DND-41 (cell line): ENCODE measurements at regions not wholly inside any gene's neighbourhood (a gene's known extent, or its start where the extent isn't known, plus 50 kb on each side); places are given as distances from the start of the nearest gene placed in this dataset.

Experiments
- ATAC-seq: fragments of 200-7000 bp; cut with Tn5 transposase; 3 replicates; pipeline ENCODE4 v1.9.1; 2021; ENCODE audit warnings: low read depth; ENCODE audit not compliant: insufficient read depth
- DNase-seq: peaks from one replicate; pipeline ENCODE4 v3.0.0-alpha.2; 2020
- H2AFZ ChIP-seq: 2 replicates; pipeline ENCODE4 v1.6.0; 2012; ENCODE audit warnings: low read depth, low read length
- H3K27ac ChIP-seq: 2 replicates; pipeline ENCODE4 v1.5.1; 2012; ENCODE audit warnings: low read length, inconsistent platforms
- H3K27me3 ChIP-seq: fragments of 200-600 bp; sonication (generic); 2 replicates; pipeline ENCODE4 v1.6.0; 2012; ENCODE audit warnings: low read length, mild to moderate bottlenecking, inconsistent platforms; ENCODE audit not compliant: insufficient read depth, poor library complexity
- H3K36me3 ChIP-seq: 2 replicates; pipeline ENCODE4 v1.5.1; 2012; ENCODE audit warnings: low read length, inconsistent platforms; ENCODE audit not compliant: insufficient read depth
- H3K4me1 ChIP-seq: 2 replicates; pipeline ENCODE4 v1.5.1; 2012; ENCODE audit warnings: mild to moderate bottlenecking, low read length; ENCODE audit not compliant: insufficient read depth
- H3K4me2 ChIP-seq: 2 replicates; pipeline ENCODE4 v1.6.0; 2012; ENCODE audit warnings: mild to moderate bottlenecking, moderate library complexity, low read length, inconsistent platforms; ENCODE audit not compliant: insufficient read depth
- H3K4me3 ChIP-seq, 2 experiments: fragments of 200-600 bp in 1 of 2; shearing (Covaris generic) in 1 of 2; 2 replicates each; pipeline ENCODE4 v1.5.1; 2012 to 2016; ENCODE audit warnings: inconsistent platforms in 2 of 2, low read length in 2 of 2, mild to moderate bottlenecking in 2 of 2, low read depth in 1 of 2, moderate library complexity in 1 of 2
- H3K79me2 ChIP-seq: 2 replicates; pipeline ENCODE4 v1.6.0; 2012; ENCODE audit warnings: low read length, inconsistent platforms; ENCODE audit not compliant: insufficient read depth
- H3K9ac ChIP-seq: 2 replicates; pipeline ENCODE4 v1.6.0; 2012; ENCODE audit warnings: low read depth, mild to moderate bottlenecking, inconsistent platforms, low read length, moderate library complexity
- H3K9me3 ChIP-seq: 2 replicates; pipeline ENCODE4 v1.5.1; 2012; ENCODE audit warnings: low read length, moderate library complexity, mild to moderate bottlenecking, inconsistent platforms; ENCODE audit not compliant: insufficient read depth, severe bottlenecking
- H4K20me1 ChIP-seq: 2 replicates; pipeline ENCODE4 v1.6.0; 2012; ENCODE audit warnings: low read length; ENCODE audit not compliant: insufficient read depth
- EZH2 ChIP-seq: IDR thresholded peaks from 3 replicates; pipeline ENCODE4 v1.6.1; 2012; ENCODE audit warnings: borderline replicate concordance, low read depth, mild to moderate bottlenecking, moderate library complexity, low read length, inconsistent platforms; ENCODE audit not compliant: severe bottlenecking
- TF ChIP-seq, protein P1 (sequence below): IDR thresholded peaks from 2 replicates; pipeline ENCODE4 v1.5.1; 2012; ENCODE audit warnings: borderline replicate concordance, low read length, moderate library complexity, mild to moderate bottlenecking; ENCODE audit not compliant: poor library complexity, severe bottlenecking; ENCODE audit errors: extremely low read depth

GRCh38 chr4:72974694-72975487 lies 94.6 kb downstream of the COX18 start:
- DNase-seq (no peak), ATAC-seq (no peak)
- no peak overlapping the region for H2AFZ ChIP-seq
- no peak overlapping the region for H3K9ac ChIP-seq
- no peaks in the 10 kb centered on the region for H3K9me3 ChIP-seq
- H3K27me3 ChIP-seq, result no peaks in the 10 kb centered on the region
- no peaks in the 10 kb centered on the region for H3K4me1 ChIP-seq
- no peaks in the 10 kb centered on the region for H4K20me1 ChIP-seq
- H3K4me3 ChIP-seq, result no peak overlapping the region
- no peak overlapping the region for H3K4me2 ChIP-seq
- H3K27ac ChIP-seq, result no peak overlapping the region
- H3K79me2 ChIP-seq, result no peaks in the 10 kb centered on the region
- H3K36me3 ChIP-seq, result no peaks in the 10 kb centered on the region
- TF ChIP-seq, protein P1, sequence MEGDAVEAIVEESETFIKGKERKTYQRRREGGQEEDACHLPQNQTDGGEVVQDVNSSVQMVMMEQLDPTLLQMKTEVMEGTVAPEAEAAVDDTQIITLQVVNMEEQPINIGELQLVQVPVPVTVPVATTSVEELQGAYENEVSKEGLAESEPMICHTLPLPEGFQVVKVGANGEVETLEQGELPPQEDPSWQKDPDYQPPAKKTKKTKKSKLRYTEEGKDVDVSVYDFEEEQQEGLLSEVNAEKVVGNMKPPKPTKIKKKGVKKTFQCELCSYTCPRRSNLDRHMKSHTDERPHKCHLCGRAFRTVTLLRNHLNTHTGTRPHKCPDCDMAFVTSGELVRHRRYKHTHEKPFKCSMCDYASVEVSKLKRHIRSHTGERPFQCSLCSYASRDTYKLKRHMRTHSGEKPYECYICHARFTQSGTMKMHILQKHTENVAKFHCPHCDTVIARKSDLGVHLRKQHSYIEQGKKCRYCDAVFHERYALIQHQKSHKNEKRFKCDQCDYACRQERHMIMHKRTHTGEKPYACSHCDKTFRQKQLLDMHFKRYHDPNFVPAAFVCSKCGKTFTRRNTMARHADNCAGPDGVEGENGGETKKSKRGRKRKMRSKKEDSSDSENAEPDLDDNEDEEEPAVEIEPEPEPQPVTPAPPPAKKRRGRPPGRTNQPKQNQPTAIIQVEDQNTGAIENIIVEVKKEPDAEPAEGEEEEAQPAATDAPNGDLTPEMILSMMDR, result no peak
- no peak for TF ChIP-seq EZH2

- H4K20me1 ChIP-seq, result no peaks in the 10 kb centered on the region
- no peak for DNase-seq
- no peaks in the 10 kb centered on the region for H3K9me3 ChIP-seq
- H3K4me1 ChIP-seq, result no peaks in the 10 kb centered on the region
- H3K27me3 ChIP-seq, result no peaks in the 10 kb centered on the region
- no peaks in the 10 kb centered on the region for H3K36me3 ChIP-seq
- H3K4me3 ChIP-seq, result no peak overlapping the region
- H3K4me2 ChIP-seq, result no peak overlapping the region
- no peak for ATAC-seq
- TF ChIP-seq, protein P1, result no peak
- TF ChIP-seq EZH2, result no peak
- H3K79me2 ChIP-seq, result no peaks in the 10 kb centered on the region
- H3K9ac ChIP-seq, result no peak overlapping the region
- H2AFZ ChIP-seq, result no peak overlapping the region
- no peak overlapping the region for H3K27ac ChIP-seq
These were observed 97.9 kb downstream of the COX18 start for GRCh38 chr4:72971572-72971971.

- no peak overlapping the region for H3K27ac ChIP-seq
- H2AFZ ChIP-seq, result no peak overlapping the region
These were observed 98.8 kb downstream of the COX18 start for GRCh38 chr4:72970756-72971155.

More at GRCh38 chr4:72970756-72971155, 98.8 kb downstream of the COX18 start:
- ATAC-seq (no peak), DNase-seq (no peak)
- TF ChIP-seq, protein P1, result no peak
- TF ChIP-seq EZH2, result no peak
- Histone ChIP-seq H3K4me2 (no peak overlapping the region), H3K79me2 (no peaks in the 10 kb centered on the region), H3K36me3 (no peaks in the 10 kb centered on the region), H3K4me1 (no peaks in the 10 kb centered on the region), H4K20me1 (no peaks in the 10 kb centered on the region), H3K27me3 (no peaks in the 10 kb centered on the region), H3K4me3 (no peak overlapping the region), H3K9me3 (no peaks in the 10 kb centered on the region), H3K9ac (no peak overlapping the region)
